ENCODE measurements at regions not wholly inside any gene's neighbourhood (a gene's known extent, or its start where the extent isn't known, plus 50 kb on each side); places are given as distances from the start of the nearest gene placed in this dataset.

GRCh38 chr9:85404911-85405565 lies 336.7 kb downstream of the AGTPBP1 start:
- POLR2A ChIA-PET (ENCODE audit: low non-redundant PET): no interaction called here
- H3K27ac ChIP-seq (ENCODE audit: low read depth, low read length, poor library complexity, severe bottlenecking): no peak overlapping the region
- DNase-seq (ENCODE audit: low spot score): no peak
- no TSS peak for BruUV-seq (replicated peaks)
- H3K4me3 ChIP-seq (ENCODE audit: low read depth, low read length, poor library complexity, severe bottlenecking): no peak overlapping the region
- H3K4me1 ChIP-seq (ENCODE audit: insufficient read depth, low read length, poor library complexity, severe bottlenecking): no peaks in the 10 kb centered on the region
- peaks cover 17% of the 10 kb centered on the region for H3K27me3 ChIP-seq (replicated peaks; ENCODE audit: insufficient read depth, low read depth, low read length, poor library complexity)
- intact Hi-C loops (cut with micrococcal nuclease; ENCODE audit: unreplicated experiment): no loop called here
- no peaks in the 10 kb centered on the region for H3K36me3 ChIP-seq (ENCODE audit: insufficient read depth, low read length, poor library complexity, severe bottlenecking)
- TF ChIP-seq CTCF (conservative IDR thresholded peaks at IDR 0.05; ENCODE audit: low read depth, low read length) (no peak), EZH2 (IDR thresholded peaks at IDR 0.05; ENCODE audit: borderline replicate concordance, low read depth, low read length, poor library complexity, severe bottlenecking) (no peak)
- H3K9me3 ChIP-seq (ENCODE audit: low read depth, low read length, poor library complexity, severe bottlenecking): no peaks in the 10 kb centered on the region
- CTCF ChIA-PET: no interaction called here

GRCh38 chr9:85402551-85402950 lies 339.2 kb downstream of the AGTPBP1 start:
- no peak for DNase-seq (ENCODE audit: low spot score)
- intact Hi-C loops (cut with micrococcal nuclease; ENCODE audit: unreplicated experiment): no loop called here
- H3K4me3 ChIP-seq (ENCODE audit: low read depth, low read length, poor library complexity, severe bottlenecking): no peak overlapping the region
- TF ChIP-seq CTCF (conservative IDR thresholded peaks at IDR 0.05; ENCODE audit: low read depth, low read length) (no peak), EZH2 (IDR thresholded peaks at IDR 0.05; ENCODE audit: borderline replicate concordance, low read depth, low read length, poor library complexity, severe bottlenecking) (no peak)
- no peak overlapping the region for H3K27ac ChIP-seq (ENCODE audit: low read depth, low read length, poor library complexity, severe bottlenecking)
- ChIA-PET CTCF (no interaction called here), POLR2A (ENCODE audit: low non-redundant PET) (no interaction called here)
- peaks cover 17% of the 10 kb centered on the region for H3K27me3 ChIP-seq (replicated peaks; ENCODE audit: insufficient read depth, low read depth, low read length, poor library complexity)
- no peaks in the 10 kb centered on the region for H3K9me3 ChIP-seq (ENCODE audit: low read depth, low read length, poor library complexity, severe bottlenecking)
- H3K36me3 ChIP-seq (ENCODE audit: insufficient read depth, low read length, poor library complexity, severe bottlenecking): no peaks in the 10 kb centered on the region
- no TSS peak for BruUV-seq (replicated peaks)
- H3K4me1 ChIP-seq (ENCODE audit: insufficient read depth, low read length, poor library complexity, severe bottlenecking): no peaks in the 10 kb centered on the region

- intact Hi-C loops (cut with micrococcal nuclease; ENCODE audit: unreplicated experiment): no loop called here
- H3K27me3 ChIP-seq (replicated peaks; ENCODE audit: insufficient read depth, low read depth, low read length, poor library complexity): peaks cover 17% of the 10 kb centered on the region
Observed at GRCh38 chr9:85401998-85402397, 339.8 kb downstream of the AGTPBP1 start.

More at GRCh38 chr9:85401998-85402397, 339.8 kb downstream of the AGTPBP1 start:
- no peak for TF ChIP-seq CTCF (conservative IDR thresholded peaks at IDR 0.05; ENCODE audit: low read depth, low read length)
- no peak for TF ChIP-seq EZH2 (IDR thresholded peaks at IDR 0.05; ENCODE audit: borderline replicate concordance, low read depth, low read length, poor library complexity, severe bottlenecking)
- H3K4me3 ChIP-seq (ENCODE audit: low read depth, low read length, poor library complexity, severe bottlenecking): no peak overlapping the region
- BruUV-seq (replicated peaks): no TSS peak
- no peaks in the 10 kb centered on the region for H3K4me1 ChIP-seq (ENCODE audit: insufficient read depth, low read length, poor library complexity, severe bottlenecking)
- no peak overlapping the region for H3K27ac ChIP-seq (ENCODE audit: low read depth, low read length, poor library complexity, severe bottlenecking)
- H3K9me3 ChIP-seq (ENCODE audit: low read depth, low read length, poor library complexity, severe bottlenecking): no peaks in the 10 kb centered on the region
- no peak for DNase-seq (ENCODE audit: low spot score)
- no peaks in the 10 kb centered on the region for H3K36me3 ChIP-seq (ENCODE audit: insufficient read depth, low read length, poor library complexity, severe bottlenecking)
- POLR2A ChIA-PET (ENCODE audit: low non-redundant PET): no interaction called here
- CTCF ChIA-PET: no interaction called here
